ENCODE measurements at regions not wholly inside any gene's neighbourhood (a gene's known extent, or its start where the extent isn't known, plus 50 kb on each side); places are given as distances from the start of the nearest gene placed in this dataset.
A peak's percentile ranks its signal among the peaks of the same experiment; 100 is the strongest.
"Not testable (repeated sequence)": the region's sequence is repeated elsewhere in the genome, so short reads cannot be mapped to it uniquely, and the experiment has no call there.

DNA sequence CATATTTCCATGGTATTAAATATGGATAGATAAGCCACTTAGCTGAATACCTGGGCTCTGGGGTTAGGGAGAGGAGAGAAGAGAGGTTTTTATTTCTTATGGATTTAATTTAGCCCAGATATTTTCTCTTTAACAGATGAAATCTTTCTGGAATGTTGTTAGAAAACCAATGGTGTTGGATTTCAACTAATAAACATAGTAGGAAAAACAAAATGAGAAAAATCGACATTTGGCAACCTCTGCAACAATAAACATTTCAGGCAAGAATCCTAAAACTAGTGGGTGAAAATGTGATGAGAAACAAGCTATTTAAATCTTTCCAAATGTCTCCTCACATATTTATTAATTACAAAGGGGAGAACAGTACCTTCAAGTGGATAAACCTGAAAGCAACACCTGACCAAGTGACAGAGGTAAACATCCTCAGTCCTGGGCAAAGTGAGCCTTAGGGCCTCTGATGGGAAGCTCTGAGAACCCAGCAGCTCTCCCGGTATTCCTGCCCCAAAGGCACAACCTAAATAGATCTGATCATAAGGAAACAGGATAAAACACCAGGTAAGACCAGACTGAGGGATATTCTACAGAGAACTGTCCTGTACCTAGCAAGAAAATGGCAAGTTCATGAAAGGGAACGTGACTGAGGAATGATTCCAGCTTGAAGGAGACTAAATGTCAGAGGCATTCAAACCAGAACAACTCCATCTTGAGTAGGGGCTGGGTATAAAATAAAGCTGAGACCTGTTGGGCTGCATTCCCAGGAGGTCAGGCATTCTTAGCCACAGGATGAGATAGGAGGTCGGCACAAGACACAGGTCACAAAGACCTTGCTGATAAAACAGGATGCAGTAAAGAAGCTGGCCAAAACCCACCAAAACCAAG is 163.7 kb downstream of the ESM1 start:
- DNase-seq (ENCODE audit: low read depth), result no peak

DNA sequence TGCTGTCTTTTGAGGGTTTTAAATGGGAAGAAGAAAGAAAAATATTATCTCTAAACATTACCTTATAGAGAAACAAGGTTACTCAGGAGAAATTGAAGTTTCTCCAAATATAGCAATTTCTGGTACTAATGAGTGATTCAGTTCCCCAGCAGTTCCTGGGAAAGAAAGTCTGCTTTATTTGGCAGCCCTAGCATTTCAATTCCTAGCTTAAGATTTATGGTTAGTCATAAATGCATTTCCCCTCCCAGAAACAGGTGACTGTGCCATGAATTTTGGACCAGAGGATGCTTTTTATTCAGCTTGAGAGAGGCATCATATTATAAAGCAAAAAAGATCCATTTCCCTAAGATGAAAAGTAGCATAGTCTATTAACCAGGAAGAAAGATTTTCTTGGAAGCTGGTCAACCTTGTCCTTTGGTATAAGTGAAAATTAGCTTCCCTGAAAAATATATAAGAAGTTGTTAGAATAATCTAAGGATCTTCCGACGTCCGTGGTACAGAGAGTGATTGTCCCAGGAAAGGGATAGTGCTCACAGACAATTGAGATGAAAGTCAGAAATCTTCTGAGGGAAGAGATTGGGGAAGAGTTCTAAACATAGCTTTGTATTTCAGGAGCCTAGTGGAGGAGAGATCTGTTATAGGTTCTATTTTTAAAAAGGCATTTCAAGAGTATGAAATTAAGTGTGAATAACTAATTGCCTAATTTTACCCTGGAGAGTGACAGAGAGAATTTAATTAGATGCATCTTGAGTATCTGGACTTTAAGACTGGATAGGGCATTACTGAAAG is 164.9 kb downstream of the ESM1 start:
- DNase-seq (ENCODE audit: low read depth), result no peak

DNA sequence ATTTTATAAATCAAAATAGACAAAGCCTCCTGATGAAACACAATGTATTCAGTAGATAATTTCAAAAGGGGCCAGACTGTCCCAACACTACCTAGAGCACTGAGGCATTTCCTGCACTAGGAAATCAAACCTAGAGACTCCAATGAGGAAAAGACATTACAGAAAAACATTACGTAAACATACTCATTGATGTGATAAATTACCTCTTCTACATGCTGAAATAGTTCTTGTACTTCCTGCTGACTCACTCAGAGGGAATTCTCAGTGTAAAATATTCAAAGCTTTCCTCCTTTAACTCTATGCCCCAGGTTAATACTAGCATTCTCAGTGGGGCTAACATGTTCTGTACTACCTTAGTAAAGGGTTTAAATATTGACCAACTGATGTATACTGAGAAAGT is 178.0 kb downstream of the ESM1 start:
- DNase-seq (ENCODE audit: low read depth), result peak; percentile 89

DNA sequence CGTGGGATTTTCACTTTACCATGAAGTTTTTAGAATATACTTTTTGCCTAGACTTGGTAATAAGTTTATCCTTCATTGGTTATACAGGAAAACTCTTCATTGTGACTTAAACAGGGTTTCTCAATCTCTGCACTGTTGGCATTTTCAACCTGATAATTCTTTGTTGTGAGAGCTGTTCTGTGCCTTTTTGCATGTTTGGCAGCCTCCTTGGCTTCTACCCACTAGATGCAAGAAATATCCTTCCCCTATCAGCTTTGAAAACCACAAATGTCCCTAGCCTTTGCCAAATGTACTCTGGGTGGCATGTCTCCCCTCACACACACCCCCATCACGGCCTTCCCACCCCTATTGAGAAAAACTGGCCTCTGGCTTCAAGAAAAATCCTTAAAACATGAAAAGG is 180.9 kb downstream of the ESM1 start:
- no peak for DNase-seq (ENCODE audit: low read depth)

DNA sequence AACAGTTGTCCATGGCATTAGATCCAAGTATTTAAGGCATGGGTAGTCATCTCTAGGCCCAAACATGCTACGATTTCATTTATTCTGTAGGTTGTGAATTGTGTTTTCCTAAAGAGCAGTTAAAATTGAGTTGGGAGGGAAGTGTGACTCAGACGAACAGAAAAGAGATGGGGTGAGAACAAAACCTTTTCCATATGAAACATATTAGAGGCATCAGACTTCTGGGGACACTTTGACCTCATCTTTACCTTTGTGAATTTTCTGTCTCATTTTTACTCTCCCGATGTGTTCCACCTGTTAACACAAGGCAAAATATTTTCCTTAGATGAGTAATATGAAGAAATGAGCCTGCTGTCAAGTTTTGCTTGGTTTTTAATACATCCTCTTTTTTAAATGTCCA is 181.3 kb downstream of the ESM1 start:
- DNase-seq (ENCODE audit: low read depth), result no peak

DNA sequence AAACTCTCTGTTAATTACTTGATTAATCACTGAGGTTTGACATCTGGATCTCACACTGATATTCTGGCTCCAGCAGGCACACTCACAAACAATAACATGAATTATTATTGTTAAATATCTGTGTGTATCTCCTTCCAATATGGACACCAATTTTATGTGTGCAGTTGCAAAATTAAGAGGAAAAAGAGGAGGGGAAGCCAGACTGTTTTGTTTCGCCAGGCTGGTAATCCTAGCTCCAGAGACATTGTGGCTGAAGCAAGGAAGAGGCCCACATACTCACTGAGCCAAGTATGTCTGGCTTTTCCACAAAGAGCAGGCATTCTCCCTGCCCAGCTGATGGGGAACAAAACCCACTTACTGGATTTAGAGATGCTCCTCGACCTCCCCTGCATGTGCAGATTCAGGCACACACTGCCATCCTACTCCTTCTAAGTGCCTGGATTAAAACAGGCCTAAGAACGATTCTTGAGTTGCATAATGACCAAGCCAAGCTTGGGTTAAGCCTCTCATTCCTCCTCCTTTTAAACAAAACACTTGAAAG is 181.9 kb downstream of the ESM1 start:
- no peak for DNase-seq (ENCODE audit: low read depth)

DNA sequence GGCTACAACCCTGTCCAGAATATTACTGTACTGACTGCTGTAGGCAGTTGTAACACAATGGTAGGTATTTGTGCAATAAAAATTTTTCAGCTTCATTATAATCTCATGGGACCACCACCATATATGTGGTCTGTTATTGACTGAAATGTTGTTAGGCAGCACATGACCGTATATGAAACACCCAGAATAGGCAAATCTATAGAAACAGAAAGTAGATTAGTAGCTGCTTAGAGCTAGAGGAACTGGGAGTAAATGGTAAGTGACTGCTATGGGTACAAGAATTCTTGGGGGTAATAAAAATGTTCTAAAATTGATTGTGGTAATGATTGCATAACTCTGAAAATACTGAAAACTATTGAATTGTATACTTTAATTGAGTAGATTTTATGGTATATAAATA is 185.7 kb downstream of the ESM1 start:
- DNase-seq (ENCODE audit: low read depth), result no peak

DNA sequence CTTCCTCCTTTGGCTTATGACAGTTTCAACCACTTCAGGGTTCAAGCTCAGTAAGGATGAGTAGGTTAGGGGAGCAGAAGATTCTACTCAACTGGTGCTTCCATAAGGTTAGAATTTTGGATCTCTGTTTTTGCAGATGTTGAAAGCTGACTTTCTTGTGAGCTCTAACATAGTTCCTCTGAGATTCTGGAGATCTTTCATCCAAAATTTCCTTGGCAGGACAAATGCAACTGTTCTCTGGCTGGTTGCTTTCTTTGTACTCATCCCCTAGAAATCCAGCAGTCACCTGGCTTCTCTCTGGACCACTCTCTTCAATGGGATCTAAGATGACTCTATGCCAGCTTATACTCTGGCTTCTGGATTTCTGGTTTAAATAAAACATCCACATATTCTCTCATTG is 189.6 kb downstream of the ESM1 start:
- DNase-seq (ENCODE audit: low read depth), result no peak

DNA sequence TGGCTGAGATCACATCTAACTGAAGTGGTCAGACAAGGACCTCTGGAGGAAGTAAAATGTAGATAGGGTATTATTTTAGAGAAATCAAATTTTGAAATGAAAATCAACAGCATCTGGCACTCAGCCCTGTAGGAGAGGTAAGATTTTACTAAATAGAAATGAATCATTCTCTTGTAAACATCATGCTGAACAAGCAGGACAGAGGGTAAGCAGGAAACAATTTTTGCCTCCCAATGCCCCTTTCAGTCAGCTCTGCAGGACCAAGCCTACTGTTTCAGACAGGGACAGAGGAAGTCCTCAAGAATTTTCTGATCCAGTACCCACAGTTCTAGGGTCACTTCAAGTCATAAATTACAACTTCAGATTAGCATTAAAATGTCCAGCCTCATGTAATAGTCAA is 190.1 kb downstream of the ESM1 start:
- no peak for DNase-seq (ENCODE audit: low read depth)

DNA sequence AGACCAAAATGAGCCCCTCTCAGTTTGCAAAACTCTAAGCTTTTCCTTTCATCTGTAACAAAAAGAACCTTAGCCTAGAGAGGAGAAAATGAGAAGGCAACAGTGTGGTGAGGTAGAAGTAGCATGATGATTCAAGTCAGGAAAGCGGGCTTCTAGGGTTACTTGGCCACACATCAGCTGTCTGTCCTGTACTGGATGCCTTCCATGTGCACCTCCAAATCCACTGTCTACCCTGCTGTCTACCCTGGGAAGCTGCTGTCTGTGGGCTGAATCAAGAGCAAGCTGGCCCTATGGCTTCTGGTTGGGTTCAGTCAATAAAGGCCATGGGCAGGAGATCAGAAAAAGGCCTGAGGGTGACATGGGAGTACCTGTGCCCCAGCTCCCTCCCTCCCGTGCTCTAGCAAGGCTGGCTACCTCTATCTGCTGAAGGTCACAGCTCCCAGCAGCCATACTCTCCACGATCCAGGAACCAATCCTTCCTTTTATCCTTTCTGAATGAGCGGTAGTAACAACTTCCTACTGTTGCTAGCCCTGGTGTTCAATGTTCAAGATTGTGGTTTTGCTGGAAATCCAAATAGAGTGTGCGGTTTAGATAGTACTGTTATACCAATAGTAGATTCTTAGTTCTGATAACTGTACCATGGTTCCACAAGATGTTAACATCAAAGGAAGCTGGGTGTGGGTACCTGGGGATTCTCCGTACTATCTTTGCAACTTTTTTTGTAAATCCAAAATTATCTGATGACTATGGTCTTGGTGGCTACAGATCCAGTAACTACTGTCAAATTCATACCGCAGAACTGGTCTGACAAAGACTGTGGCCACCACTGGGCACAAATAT is 191.0 kb downstream of the ESM1 start:
- DNase-seq (ENCODE audit: low read depth), result no peak

DNA sequence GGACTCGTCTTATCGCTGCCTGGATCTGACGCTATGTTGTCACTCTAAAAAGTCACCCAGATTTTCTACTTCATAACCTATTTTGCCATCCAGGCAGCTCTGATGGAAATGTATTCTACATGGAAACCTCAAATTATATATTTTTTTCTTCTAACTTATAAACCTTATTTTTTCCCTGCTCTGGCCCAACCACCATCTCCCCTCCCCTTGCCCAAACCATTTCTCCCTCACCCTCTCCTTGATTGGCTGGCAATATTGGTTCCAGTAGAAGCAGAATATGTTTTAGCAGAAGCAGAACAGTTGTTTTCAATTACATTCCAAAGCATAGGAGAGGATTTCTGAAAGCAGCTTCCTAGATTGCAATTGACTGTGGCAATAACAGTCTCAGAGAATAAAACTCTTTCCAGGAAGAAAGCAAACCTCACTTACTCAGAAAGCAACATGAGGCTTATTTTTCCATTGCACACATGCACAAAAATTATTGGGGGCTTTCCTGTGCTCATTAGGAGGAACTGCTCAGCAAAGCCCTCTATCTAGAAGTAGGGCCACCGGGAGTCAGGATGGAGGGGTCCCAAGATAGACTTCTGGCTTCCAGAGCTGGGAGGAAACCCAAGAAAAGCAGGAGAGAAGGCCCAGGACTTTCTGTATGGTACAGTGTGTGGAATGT is 191.8 kb downstream of the ESM1 start:
- DNase-seq (ENCODE audit: low read depth), result no peak

DNA sequence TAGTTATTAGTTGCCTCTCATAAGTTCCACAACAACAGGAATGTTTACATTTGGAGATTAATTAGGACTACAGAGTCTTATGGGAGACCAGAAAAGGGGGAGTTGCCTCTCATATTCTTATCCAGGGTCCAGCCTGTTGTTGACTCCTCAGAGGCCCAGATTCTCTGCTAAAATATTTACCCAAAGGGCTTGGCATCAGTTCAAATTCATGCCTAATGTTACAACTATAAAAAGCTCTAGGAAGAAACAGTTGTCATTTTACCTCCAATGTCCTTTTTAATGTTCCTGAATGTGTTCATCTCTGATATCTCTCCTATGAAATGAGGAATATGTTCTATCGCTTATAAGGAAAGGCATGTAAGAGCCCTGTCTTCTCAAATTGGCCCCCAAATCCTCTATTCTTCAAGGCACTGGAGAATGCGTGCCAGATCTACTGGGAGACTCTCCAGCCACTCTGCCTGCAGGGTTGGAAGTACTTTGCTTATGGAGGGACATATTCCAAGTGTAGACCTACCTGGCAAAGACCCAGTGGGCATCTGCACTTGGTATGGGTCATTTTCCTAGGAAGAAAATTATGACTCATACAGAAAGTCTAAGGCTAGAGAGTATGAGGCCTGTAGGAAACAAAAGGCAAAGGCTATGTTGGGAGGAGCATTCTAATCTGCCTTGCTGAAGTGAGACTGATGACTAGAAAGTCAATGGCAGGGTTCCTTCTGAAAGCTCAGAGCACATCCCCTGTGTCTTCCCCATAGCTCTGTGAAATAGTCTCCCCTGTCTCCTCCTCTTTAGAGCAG is 192.6 kb downstream of the ESM1 start:
- DNase-seq (ENCODE audit: low read depth), result peak; percentile 13

DNA sequence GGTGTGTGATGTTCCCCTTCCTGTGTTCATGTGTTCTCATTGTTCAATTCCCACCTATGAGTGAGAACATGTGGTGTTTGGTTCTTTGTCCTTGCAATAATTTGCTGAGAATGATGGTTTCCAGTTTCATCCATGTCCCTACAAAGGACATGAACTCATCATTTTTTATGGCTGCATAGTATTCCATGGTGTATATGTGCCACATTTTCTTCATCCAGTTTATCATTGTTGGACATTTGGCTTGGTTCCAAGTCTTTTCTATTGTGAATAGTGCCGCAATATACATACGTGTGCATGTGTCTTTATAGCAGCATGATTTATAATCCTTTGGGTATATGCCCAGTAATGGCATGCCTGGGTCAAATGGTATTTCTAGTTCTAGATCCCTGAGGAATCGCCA is 197.5 kb downstream of the ESM1 start:
- DNase-seq (ENCODE audit: low read depth), result not testable (repeated sequence)

DNA sequence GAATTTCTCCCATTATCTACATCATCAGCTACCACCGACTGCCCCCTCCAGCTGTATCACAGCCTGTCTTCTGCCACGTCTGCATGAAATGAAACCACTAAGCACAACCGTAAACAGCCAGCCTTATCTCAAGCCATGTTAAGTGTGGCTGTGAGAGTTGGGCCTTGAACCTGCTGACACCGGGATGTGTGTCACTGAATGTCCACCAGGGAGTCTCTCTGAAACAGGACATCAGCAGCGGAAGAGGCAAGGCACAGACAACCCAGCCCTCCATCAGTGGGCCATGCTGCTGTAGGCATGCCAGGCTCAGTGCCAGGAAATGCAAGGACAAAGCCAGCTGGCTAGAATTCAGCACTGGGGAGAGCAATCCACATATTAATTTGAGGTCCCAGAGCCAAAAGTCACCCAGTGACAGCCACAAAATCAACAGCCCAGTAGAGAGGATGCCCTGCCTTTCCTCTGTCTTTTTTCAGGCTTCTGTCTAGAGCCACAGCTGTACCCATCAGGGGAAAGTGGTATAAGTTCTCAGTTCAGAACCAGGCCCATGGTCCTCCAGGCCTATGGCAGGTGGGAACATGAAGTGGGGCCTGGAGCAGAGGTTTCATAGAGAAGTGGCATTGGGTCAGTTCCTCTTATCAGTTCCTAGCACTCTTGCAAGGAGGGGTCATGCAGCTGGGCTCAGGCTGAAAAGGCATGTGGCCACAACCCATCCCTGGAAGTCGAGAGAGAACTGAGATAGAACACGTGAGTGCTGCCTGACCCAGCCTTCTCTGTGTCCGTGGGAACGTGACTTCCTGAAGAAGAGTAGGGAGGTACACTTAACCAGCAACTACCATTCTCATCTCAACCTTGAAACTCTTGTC is 199.4 kb downstream of the ESM1 start:
- no peak for DNase-seq (ENCODE audit: low read depth)

DNA sequence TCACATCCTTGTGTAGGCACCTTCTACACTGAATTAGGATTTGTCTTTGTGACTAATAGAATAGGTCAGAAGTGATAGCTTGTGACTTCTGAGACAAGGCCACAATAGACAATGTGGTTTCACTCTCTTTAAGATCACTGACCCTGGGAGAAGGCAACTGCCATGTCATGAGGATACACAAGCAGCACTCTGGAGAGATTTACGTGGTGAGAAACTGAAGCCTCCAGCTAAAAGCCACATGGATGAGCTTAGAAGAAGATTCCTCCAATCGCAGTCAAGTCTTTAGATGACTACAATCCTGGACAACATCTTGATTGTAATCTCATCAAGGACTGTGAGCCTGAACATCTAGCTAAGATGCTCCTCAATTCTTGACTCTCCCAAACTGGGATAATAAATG is 206.6 kb downstream of the ESM1 start:
- DNase-seq (ENCODE audit: low read depth), result no peak

DNA sequence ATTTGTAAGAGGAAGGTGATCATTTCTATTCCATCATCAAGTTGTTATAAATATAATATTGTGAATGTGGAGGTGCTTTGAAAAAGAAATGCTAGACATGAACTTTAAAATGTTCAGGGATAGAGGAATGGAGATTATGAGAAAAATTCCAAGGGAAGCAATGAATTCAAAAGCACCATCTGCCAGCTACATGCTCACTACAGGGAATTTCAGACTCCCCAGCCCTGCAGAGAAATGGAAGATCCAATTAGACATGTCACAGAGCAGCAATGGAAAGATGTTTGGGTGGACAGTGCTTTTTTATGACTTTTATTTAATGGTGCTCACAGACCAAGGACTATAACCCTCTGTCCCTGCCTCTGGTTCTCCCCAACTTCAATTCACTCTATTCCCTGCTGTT is 209.7 kb downstream of the ESM1 start:
- no peak for DNase-seq (ENCODE audit: low read depth)

DNA sequence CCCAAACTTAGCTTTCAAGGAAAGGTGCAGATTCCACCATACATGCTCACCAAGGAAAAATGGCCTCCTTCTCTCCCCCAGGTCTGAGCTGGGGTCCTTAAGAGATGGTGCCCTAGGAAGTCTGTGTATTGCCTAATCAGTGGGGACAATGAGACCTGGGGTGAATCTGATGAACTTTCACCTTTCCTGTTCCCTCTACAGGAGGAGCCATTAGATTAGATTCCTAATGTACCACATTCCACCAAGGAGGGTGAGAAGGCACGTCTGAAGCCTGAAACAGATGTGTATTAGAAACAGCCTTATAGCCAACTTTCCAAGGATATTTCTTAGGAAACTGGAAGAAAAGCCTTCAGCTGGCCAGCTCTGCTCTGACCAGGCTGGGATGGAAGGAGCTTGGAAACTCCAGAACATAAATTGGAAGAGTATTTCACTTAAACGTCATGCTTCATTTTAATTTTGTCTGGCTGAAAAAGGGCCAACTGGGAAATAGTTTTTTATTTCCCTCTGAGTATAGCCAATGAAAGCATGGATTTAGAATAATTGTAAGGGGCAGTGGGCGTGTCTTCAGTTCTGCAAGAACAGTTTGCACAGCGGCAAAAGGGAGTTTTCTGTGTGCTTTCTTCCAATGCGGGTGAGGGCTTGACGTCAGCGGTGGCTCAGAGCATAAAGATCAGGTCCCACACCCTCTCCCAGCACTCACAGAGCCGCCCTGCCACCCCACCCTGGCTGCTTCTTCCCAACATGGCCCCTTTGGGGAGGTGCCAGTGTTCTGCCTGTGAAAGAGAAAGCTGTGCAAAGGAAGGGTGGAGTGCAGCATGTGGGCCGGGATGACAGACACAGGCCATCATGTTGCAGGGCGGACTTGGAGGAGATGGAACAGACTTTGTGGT is 210.9 kb downstream of the ESM1 start:
- no peak for DNase-seq (ENCODE audit: low read depth)

DNA sequence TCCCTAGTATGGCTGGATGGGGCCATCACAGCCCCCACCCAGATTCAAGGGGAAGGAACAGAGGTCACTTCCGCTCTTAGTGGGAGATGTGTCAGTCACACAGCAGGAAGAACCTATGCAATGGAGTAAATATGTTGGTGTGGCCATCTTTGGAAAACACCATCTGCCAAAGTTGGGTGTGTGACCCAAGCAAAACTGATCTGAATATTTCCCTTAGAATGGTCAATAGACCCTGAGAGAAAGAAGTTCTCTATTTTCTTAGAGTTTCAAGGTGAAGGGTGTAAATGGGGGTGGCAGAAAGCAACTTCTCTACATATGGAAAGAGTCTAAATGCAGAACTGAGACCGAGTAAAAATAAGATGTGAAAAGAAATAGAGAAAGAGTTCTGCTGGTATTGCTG is 212.7 kb downstream of the ESM1 start:
- DNase-seq (ENCODE audit: low read depth), result no peak

DNA sequence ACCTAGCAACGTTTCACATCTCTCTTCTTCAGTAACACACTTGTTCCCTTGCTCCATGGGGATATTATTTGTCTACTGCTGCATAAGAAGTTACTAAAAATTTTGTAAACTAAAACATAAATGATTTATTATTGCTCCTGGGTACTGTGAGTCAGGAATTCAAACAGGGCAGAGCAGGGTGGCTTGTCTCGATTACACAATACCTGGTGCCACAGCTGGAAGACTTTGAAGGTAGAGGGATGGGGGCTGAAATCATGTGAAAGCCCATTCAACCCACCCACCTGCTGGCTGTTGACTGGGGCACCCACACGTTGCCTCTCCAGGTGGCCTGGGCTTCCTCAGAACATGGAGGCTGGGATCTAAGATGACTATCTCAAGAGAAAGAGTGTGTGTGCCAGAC is 213.2 kb downstream of the ESM1 start:
- DNase-seq (ENCODE audit: low read depth), result no peak
